ENCODE measurements at regions not wholly inside any gene's neighbourhood (a gene's known extent, or its start where the extent isn't known, plus 50 kb on each side); places are given as distances from the start of the nearest gene placed in this dataset.

DNA sequence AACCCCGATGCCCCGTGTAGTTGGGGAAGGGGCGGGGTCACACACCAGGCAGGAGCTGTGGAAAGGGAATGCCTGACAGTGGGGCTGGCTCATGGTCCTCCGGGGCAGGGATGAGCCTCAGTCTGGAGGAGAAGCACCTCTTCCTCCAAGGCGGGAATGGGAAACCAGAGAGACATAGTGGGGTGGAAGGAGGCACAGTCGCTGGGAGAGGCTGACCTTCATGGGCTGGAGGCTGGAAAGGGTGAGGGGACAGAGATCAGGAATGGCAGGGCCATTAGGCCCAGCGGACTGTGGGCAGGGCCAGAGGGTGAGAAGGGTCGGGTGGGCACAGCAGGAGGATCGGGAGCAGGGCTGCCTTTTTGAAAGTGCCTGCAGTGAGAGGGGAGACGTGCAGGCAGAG lies 65.8 kb upstream of the LINGO1 start:
- no peak for DNase-seq

DNA sequence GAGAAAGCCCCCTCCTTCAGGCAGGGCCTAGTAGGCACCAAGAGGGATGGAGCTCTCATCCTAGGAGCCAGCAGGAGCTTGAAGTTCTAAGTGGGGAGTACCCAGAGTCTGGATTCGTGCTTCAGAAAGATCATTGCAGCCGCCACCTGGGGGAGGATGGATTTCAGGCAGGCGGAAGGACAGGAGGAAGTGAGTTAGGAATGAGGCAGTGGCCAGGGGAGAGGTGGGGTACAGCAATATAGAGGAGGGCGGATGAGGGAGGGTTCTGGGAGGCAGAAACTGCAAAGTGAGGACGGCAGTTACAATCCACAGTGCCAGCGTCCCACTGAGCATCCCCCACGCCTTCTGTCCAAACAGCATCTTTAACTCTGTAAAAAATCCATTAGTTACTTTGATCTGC lies 65.2 kb upstream of the LINGO1 start:
- no peak for DNase-seq

DNA sequence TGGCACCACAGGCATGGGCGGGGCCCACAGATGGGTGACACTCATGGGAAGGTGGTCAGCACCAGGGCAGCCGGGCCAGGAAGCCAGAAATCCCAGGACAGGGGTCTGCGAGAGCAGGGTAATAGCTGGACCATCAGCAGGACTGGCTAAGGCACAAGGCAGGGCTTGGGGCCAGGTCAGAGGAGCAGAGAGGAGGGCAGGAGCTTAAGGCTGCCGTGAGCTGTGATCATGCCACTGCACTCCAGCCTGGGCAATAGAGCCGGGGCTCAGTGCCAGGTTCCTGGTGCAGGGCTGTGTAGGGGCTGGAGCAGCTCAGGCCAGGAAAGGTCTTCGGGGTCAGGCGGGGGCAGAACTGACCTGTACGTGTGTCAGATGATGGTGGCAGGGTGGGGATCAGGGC lies 64.2 kb upstream of the LINGO1 start:
- DNase-seq = no peak

DNA sequence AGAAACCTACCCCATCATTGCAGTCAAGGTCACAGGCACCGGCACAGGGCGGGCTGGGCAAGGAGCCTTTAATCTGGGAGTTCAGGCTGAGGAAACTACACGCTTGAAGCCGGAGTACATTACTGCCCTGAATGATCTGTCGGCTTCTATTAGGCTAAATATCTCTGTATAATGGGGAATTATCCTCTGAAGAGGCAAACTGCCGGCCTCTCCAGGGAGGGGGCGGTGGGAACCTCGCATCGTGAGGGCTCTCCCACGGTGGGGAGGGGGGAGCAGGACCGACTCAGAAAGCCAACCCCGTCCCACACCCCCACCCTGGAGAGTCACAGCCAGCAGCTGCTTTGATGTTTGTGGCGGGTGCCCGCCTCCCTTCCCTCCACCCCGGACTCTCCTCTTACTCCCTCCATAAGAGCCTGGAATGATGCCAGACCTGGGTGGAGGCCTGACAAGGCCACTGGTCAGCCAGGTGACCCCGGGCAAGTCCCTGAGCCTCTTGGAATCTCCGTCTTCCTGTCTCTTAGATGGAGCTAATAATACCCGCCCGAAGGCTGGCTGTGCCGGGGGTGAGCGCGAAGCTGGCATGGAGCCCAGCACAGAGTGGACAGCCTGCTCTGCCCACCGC lies 63.4 kb upstream of the LINGO1 start:
- no peak for DNase-seq

DNA sequence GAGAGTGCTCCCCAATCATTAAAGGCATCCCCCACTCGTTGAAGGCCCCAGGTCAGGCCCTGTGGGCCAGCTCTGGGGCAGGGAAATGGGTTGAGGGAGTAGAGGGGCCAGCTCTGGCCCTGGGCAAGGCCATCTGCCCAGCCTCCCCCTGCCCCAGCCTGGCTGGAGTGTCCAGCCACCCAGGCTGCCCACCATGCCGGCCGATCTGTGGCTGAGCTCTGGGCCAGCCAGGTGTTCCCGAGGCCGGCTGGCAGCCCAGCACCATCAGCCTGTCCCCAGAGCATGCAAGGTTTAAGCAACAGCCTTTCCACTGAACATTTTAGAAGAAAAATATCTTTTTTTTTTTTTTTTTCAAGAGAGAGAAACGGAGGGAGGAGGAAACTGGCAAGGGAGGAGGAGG lies 62.8 kb upstream of the LINGO1 start:
- no peak for DNase-seq

DNA sequence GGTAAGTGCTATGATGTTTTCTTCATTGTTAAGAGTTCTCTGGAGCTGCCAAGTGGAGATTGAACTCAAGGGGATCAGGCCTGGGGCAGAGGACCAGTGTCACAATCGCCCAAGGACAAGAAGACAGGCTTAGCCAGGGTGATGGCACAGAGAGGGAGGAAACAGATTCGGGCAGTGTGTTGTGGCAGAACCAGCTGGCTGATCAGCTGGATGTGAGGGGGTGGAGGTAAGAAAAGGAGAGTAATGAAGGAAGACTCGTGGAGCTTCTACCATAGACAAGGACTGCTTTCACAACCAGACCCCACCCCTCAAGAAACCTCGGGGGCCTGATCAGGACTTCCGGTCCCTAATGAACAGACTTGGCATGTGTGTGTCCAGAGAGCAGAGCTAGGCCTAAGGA lies 60.9 kb upstream of the LINGO1 start:
- DNase-seq = no peak

DNA sequence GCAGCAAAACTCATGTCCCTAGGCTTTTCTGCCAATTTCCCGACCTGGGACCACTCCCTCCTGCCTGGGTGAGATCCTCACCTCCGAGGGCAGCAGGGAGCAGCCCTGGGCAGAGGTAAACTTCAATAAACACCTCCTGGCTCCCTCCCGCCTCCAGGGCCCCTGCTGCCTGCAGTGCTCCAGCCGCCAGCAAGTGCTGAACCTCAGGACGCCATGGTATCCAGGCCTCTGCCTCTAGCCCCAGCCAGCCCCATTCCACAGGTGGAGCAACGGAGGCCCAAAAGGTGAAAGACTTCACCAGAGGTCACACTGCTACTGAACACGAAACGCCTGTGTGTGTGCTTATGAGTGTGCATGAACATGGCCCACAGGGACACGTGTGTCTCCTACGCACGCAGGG lies 59.9 kb upstream of the LINGO1 start:
- no peak for DNase-seq

DNA sequence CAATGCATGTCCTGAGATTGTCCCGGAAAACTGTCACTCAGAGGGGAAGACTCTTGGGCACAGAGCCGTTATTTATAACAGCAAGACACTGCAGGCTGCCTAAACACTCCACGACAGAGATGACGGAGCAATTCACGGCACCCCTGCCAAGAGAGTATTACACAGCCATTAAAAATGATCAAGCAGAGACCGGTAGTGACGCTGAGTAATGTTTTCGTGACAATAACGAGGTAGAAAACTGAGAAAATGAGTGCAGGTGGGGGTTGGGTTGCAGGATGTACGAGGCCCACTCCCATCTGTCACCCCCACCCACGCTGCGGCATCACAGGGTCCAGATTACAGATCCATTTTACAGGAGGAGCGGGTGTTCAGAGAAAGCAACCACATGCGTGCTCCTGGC lies 58.9 kb upstream of the LINGO1 start:
- no peak for DNase-seq

DNA sequence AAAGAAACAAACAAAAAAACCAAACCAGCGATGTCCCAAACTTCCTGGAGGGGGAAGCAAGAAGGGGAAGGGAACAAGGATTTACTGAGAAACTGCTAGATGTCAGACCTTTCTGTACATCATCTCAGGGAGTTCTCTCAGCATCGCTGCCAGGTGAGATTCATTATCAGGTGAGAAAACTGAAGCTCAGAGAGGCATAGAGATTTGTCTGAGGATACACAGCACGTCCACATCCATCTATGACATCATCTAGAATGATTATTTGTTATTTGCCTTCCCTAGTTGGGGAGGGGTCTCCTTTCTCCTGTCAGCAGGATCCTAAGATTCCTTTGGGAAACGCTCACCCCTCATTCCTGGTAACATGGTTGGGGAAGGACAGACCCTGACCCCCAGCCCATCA lies 57.1 kb upstream of the LINGO1 start:
- no peak for DNase-seq

DNA sequence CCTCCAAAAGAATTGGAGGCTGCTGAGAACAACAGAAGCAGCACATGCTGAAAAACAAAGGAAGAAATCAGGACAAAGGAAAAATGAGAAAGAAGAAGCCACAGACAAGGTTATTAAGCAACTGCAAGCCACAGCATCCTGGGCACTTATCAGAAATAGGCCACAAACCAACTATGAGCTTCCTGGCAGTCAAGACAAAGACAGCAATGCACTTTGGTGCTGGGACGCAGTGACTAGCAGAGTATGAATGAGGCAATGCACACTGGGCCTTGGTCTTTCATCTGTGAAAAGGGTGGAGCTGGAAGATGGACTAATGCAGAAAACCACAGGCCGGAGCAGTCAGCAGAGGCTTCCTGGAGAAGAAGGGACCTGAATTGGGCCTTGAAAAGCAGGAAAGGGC lies 56.0 kb upstream of the LINGO1 start:
- DNase-seq = no peak

DNA sequence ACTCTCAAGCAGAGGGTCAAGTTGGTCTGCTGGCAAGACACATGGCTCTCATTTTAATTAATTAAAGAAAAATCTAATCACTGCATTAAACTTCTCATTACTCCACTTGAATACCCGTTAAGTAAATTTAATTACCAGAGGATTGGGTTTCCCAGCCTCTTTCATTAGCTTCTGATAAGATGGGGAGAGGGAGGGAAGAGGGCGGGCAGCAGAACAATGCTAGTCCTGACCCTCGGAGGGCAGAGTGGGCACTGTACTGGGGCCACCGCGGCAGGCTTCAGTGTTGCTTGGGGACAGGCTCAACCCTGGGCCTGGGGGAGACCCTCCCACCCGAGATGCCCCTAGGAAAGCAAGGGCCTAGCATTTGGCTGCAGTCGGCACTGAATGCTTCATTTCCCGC lies 55.6 kb upstream of the LINGO1 start:
- DNase-seq = no peak

DNA sequence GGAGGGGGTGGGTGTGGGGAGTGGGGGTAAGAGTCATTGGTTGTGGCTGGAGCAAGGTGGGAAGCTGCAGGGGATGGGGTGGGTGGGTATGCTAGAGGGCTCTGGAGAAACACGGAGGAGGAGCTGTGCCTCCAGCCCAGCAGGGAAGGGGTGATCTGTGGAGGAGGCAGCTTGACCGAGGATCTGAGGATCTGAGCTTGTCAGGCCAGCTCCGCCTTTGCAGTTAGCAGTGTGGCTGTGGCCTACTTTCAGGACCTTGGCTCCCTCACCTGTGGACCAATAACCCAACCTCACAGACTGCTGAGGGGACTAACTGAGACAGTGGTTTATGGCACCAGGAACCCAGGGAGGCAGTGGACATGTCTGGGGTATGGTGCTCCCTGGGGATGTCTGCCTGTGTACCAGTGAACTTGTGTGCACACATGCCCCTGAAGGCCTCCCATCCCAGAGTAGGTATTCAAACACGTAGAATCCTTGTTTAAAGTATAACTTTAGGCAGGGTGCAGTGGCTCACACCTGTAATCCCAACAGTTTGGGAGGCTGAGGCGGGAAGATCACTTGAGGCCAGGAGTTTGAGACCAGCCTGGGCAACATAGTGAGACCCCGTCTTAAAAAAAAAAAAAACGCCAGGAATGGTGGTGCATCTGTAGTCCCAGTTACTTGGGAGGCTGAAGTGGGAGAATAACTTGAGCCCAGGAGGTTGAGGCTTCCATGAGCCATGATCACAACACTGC lies 52.5 kb upstream of the LINGO1 start:
- no peak for DNase-seq

DNA sequence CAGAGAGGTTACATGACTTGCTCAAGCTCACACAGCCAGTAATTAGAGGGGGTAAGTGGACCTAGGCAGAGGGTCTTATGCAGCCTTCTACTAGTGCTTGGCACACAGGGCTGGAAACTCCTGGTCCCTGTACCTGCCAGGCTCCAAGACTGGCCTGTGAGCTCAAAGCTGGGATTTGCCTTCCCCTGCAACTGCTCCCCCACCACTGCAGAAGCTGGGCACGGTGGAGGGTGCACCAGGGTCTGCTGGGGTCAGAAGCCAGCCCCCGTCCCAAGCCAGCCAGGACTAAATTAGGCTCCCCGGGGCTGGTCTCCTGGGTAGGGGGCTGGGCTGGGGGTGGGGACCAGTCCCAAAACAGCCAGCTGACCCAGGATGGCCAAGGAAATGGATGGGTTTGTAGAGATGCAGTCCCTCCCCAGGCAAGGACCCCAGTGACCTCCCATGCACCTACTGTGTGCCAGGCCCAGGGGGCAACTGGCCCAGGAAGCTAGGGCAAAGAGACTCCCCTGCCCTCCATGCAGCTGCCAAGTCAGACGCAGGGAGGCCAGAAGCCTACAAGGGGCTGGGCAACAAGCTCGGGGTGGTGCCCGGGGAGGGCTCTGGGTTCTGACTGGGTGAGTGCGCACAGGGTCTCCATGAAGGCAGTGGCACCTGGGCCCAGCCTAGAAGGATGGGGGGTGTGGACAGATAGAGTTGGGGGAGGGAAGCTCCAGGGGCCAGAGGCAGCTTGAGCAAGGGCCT lies 51.8 kb upstream of the LINGO1 start:
- no peak for DNase-seq

DNA sequence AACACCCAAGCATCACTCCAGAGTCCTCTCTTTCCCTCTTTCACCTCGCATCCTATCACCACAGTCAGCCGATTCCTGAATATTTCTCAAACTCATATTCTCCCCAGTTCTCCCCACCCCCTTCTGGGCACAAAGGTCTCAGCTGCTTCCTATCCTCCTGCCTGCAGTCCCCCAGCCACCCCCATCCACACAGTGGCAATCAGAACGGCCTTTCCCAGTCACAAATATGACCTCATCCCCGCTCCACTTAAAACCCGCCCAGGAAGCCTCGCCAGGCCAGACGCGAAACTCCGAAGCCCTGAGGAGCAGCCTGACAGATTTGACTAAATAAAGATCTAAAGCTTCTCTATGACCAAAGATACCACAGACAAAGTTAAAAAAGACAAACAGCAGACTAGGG lies 49.9 kb upstream of the LINGO1 start:
- DNase-seq = no peak

Data from NCI-H526 treated with DMSO at 0.1 percent for 48 hours (cell line).